GM12878 (cell line): ENCODE measurements at regions not wholly inside any gene's neighbourhood (a gene's known extent, or its start where the extent isn't known, plus 50 kb on each side); places are given as distances from the start of the nearest gene placed in this dataset.
A peak's percentile ranks its signal among the peaks of the same experiment; 100 is the strongest.

Experiments used
- ATAC-seq: fragments of 200-7000 bp; cut with Tn5 transposase; 3 replicates; pipeline ENCODE4 v1.9.1; 2020; ENCODE audit warnings: mild to moderate bottlenecking, moderate library complexity
- BruUV-seq: library from RNA; stranded (reverse); fragments of 400-500 nt; replicated peaks from 2 replicates; lab custom pipeline; 2021; lab: Mats Ljungman, UMichigan
- CTCF ChIA-PET: fragments of 300-600 bp; sonication (Branson Sonifier 250); formaldehyde crosslinking; extraction: SDS; loops from one replicate; lab custom pipeline; 2021; ENCODE audit warnings: inconsistent platforms; lab: Yijun Ruan, JAX
- POLR2A ChIA-PET: fragments of 350-600 bp; formaldehyde crosslinking; extraction: SDS; loops from one replicate; lab custom pipeline; 2021; ENCODE audit warnings: inconsistent platforms; lab: Charles Lee
- RAD21 ChIA-PET: fragments of 300-600 bp; sonication (Branson Sonifier 250); formaldehyde crosslinking; loops from one replicate; lab custom pipeline; 2023; ENCODE audit warnings: antibody characterized with exemption; ENCODE audit not compliant: unreplicated experiment; lab: Charles Lee
- SMC1A ChIA-PET: fragments of 300-600 bp; sonication (Branson Sonifier 250); formaldehyde crosslinking; loops from one replicate; lab custom pipeline; 2023; ENCODE audit not compliant: unreplicated experiment, uncharacterized antibody; lab: Charles Lee
- DNase-seq: peaks from one replicate; pipeline ENCODE4 v3.0.0-alpha.2; 2011; ENCODE audit warnings: low read depth, low spot score
- FAIRE-seq: peaks from 3 replicates; lab custom pipeline; 2011; peaks lifted over from hg19 to GRCh38; lab: Jason Lieb, UNC
- H2AFZ ChIP-seq: 2 replicates; pipeline ENCODE4 v1.6.0; 2011; ENCODE audit warnings: low read depth, low read length, control low read depth; ENCODE audit not compliant: control insufficient read depth
- H3K27ac ChIP-seq: 2 replicates; pipeline ENCODE4 v1.5.1; 2011; ENCODE audit warnings: control low read depth; ENCODE audit not compliant: control insufficient read depth, insufficient read depth
- H3K27me3 ChIP-seq, 2 experiments: replicated peaks in 1 of 2; 2 replicates each; pipeline versions ENCODE4 v1.6.0 to v1.6.1; 2011; ENCODE audit warnings: low read length in 1 of 2; ENCODE audit not compliant: control insufficient read depth in 2 of 2, insufficient read depth in 2 of 2
- H3K36me3 ChIP-seq, 2 experiments: 2 replicates each; pipeline ENCODE4 v1.5.1; 2011; ENCODE audit warnings: low read length in 1 of 2; ENCODE audit not compliant: control insufficient read depth in 2 of 2, insufficient read depth in 2 of 2
- H3K4me1 ChIP-seq: 2 replicates; pipeline ENCODE4 v1.6.1; 2011; ENCODE audit warnings: mild to moderate bottlenecking, low read length, moderate library complexity, mixed read lengths; ENCODE audit not compliant: control insufficient read depth, insufficient read depth
- H3K4me2 ChIP-seq: 2 replicates; pipeline ENCODE4 v1.6.0; 2011; ENCODE audit warnings: control low read depth; ENCODE audit not compliant: control insufficient read depth, insufficient read depth
- H3K4me3 ChIP-seq: fragments of 200-600 bp; sonication (generic); 2 replicates; pipeline ENCODE4 v1.5.1; 2016
- H3K79me2 ChIP-seq: 2 replicates; pipeline ENCODE4 v1.6.0; 2011; ENCODE audit warnings: low read length; ENCODE audit not compliant: control insufficient read depth, insufficient read depth
- H3K9ac ChIP-seq: 2 replicates; pipeline ENCODE4 v1.8.0; 2011; ENCODE audit warnings: low read length, control low read depth, mixed read lengths; ENCODE audit not compliant: control insufficient read depth, insufficient read depth
- H3K9me3 ChIP-seq: replicated peaks from 3 replicates; pipeline ENCODE4 v1.5.1; 2011; ENCODE audit warnings: mild to moderate bottlenecking, low read length; ENCODE audit not compliant: control insufficient read depth, insufficient read depth
- H4K20me1 ChIP-seq: 2 replicates; pipeline ENCODE4 v1.6.0; 2011; ENCODE audit not compliant: control insufficient read depth, insufficient read depth
- ATF7 ChIP-seq: fragments of 450-650 bp; IDR thresholded peaks from 2 replicates; pipeline ENCODE4 v1.6.1; 2016; ENCODE audit warnings: low read depth, mild to moderate bottlenecking
- CBFB ChIP-seq: IDR thresholded peaks from 2 replicates; pipeline ENCODE4 v1.6.1; 2016; ENCODE audit warnings: antibody characterized with exemption, low read depth
- CBX5 ChIP-seq: sonication (generic); IDR thresholded peaks from 2 replicates; pipeline ENCODE4 v1.6.1; 2016; ENCODE audit warnings: low read depth, moderate library complexity, mild to moderate bottlenecking, inconsistent platforms
- EED ChIP-seq: sonication (generic); IDR thresholded peaks from 2 replicates; pipeline ENCODE4 v1.6.1; 2016; ENCODE audit warnings: antibody characterized with exemption, low read depth
- EGR1 ChIP-seq, 2 experiments: IDR thresholded peaks; 1 replicate in 1 of 2; 2 replicates in 1 of 2; pipeline ENCODE4 v1.6.1; 2011 to 2012; ENCODE audit warnings: low read depth in 2 of 2, low read length in 2 of 2, borderline replicate concordance in 1 of 2, mild to moderate bottlenecking in 1 of 2, moderate library complexity in 1 of 2
- EP300 ChIP-seq, 2 experiments: fragments of 150-350 bp in 1 of 2; IDR thresholded peaks; 2 replicates each; pipeline ENCODE4 v1.6.1; 2011 to 2012; ENCODE audit warnings: low read depth in 2 of 2, low read length in 2 of 2, borderline replicate concordance in 1 of 2, improper control_type of control experiment in 1 of 2, inconsistent platforms in 1 of 2; ENCODE audit not compliant: control insufficient read depth in 1 of 2
- ETV6 ChIP-seq, 2 experiments: fragments of 450-650 bp in 1 of 2; IDR thresholded peaks in 1 of 2; conservative IDR thresholded peaks in 1 of 2; 2 replicates each; pipeline ENCODE4 v1.6.1; 2014; ENCODE audit warnings: antibody characterized with exemption in 1 of 2, borderline replicate concordance in 1 of 2, low read depth in 1 of 2, mild to moderate bottlenecking in 1 of 2, moderate library complexity in 1 of 2
- FOXM1 ChIP-seq: IDR thresholded peaks from 2 replicates; pipeline ENCODE4 v1.6.1; 2012; ENCODE audit warnings: low read depth, mild to moderate bottlenecking, inconsistent platforms, low read length, moderate library complexity
- IKZF1 ChIP-seq: fragments of 450-650 bp; conservative IDR thresholded peaks from 2 replicates; pipeline ENCODE4 v1.6.1; 2017; ENCODE audit warnings: antibody characterized with exemption, mild to moderate bottlenecking
- MYC ChIP-seq: IDR thresholded peaks from 2 replicates; pipeline ENCODE4 v1.6.1; 2011; ENCODE audit warnings: mild to moderate bottlenecking, low read length, moderate library complexity, inconsistent platforms; ENCODE audit not compliant: insufficient read depth, insufficient replicate concordance, insufficient read length, severe bottlenecking
- NBN ChIP-seq: fragments of 450-650 bp; IDR thresholded peaks from 2 replicates; pipeline ENCODE4 v1.6.1; 2016
- NFIC ChIP-seq: IDR thresholded peaks from 2 replicates; pipeline ENCODE4 v1.6.1; 2012; ENCODE audit warnings: low read depth, mild to moderate bottlenecking, inconsistent platforms, low read length, moderate library complexity
- NFYB ChIP-seq: IDR thresholded peaks from 2 replicates; pipeline ENCODE4 v1.6.1; 2011; ENCODE audit warnings: low read depth, mild to moderate bottlenecking, low read length, improper control_type of control experiment, moderate library complexity; ENCODE audit not compliant: insufficient read depth
- NR2F1 ChIP-seq: fragments of 450-650 bp; conservative IDR thresholded peaks from 2 replicates; pipeline ENCODE4 v1.6.1; 2017; ENCODE audit warnings: mild to moderate bottlenecking
- RUNX3 ChIP-seq: IDR thresholded peaks from 2 replicates; pipeline ENCODE4 v1.6.1; 2012; ENCODE audit warnings: low read length, inconsistent platforms
- SIX5 ChIP-seq: IDR thresholded peaks from 2 replicates; pipeline ENCODE4 v1.6.1; 2011; ENCODE audit warnings: mild to moderate bottlenecking, low read depth, low read length, moderate library complexity; ENCODE audit not compliant: severe bottlenecking
- SMAD1 ChIP-seq: fragments of 450-650 bp; IDR thresholded peaks from 2 replicates; pipeline ENCODE4 v1.6.1; 2018; ENCODE audit warnings: mild to moderate bottlenecking, low read depth; ENCODE audit not compliant: partially characterized antibody
- SUZ12 ChIP-seq: fragments of 200-600 bp; sonication (generic); IDR thresholded peaks from one replicate; pipeline ENCODE4 v1.6.1; 2018; ENCODE audit warnings: antibody characterized with exemption, mild to moderate bottlenecking; ENCODE audit not compliant: unreplicated experiment
- TARDBP ChIP-seq: IDR thresholded peaks from 2 replicates; pipeline ENCODE4 v1.6.1; 2016; ENCODE audit warnings: borderline replicate concordance
- TBL1XR1 ChIP-seq: IDR thresholded peaks from 2 replicates; pipeline ENCODE4 v1.6.1; 2012; ENCODE audit warnings: low read depth, low read length, improper control_type of control experiment
- YBX1 ChIP-seq: fragments of 450-650 bp; IDR thresholded peaks from 2 replicates; pipeline ENCODE4 v1.6.1; 2016; ENCODE audit warnings: antibody characterized with exemption
- WGBS: methylation state at CpG from one replicate; pipeline ENCODE4 v1.1.6; 2016; ENCODE audit warnings: low lambda C conversion rate; ENCODE audit not compliant: insufficient replicate concordance, insufficient coverage; ENCODE audit errors: missing lambda C conversion rate; 5-methylcytosine and 5-hydroxymethylcytosine counted together
- in situ Hi-C: fragments of 300-500 bp; cut with MboI; formaldehyde crosslinking; loops from 9 replicates; pipeline ENCODE4 v1.14.3; 2018; ENCODE audit warnings: mixed read lengths
- intact Hi-C: fragments of 100-400 bp; cut with micrococcal nuclease; formaldehyde crosslinking; loops from one replicate; pipeline ENCODE4 v1.14.2; 2022; ENCODE audit not compliant: unreplicated experiment
- TF ChIP-seq, protein P1 (sequence below): fragments of 450-650 bp; IDR thresholded peaks from 2 replicates; pipeline ENCODE4 v1.6.1; 2016; ENCODE audit warnings: mild to moderate bottlenecking
- TF ChIP-seq, protein P2 (sequence below): IDR thresholded peaks from 2 replicates; pipeline ENCODE4 v1.6.1; 2011; ENCODE audit warnings: borderline replicate concordance, low read depth, mild to moderate bottlenecking, moderate library complexity, low read length; ENCODE audit not compliant: insufficient read depth, poor library complexity, severe bottlenecking

DNA sequence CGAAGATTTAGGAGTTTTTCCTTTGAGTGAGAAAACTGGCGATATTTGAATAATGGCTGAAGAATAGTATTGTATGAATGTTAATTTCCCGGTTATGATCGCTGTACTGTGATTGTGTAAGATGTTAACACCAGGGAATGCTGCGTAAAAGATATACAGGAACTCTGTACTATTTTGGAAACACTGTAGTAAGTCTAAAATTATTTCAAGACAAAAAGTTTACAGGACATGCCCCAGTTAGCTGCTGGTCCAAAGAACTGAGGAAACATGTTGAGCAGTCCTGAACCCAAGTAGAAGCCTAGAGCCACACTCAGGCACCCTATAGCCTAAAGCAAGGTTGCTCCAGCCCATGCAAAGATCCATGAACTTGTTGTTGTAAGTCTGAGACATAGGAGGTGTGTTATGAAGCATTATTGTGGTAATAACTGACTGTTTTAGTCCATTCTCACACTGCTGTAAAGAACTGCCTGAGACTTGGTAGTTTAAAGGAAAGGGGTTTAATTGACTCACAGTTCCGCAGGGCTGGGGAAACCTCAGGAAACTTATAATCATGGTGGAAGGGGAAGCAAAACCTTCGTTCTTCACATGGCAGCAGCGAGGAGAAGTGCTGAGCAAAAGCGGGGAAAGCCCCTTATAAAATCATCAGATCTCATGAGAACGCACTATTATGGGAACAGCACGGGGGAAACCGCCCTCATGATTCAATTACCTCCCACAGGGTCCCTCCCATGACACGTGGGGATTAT, 99.8 kb upstream of the RESF1 start:
- Histone ChIP-seq H3K27me3 (no peaks in the 10 kb centered on the region), H3K9me3 (peaks cover 10% of the 10 kb centered on the region; the same call in 2 of the 3 replicates), H3K79me2 (no peaks in the 10 kb centered on the region), H3K4me3 (no peak overlapping the region; the same call in 1 of the 2 replicates), H3K4me2 (no peak overlapping the region), H3K4me1 (peaks cover 6% of the 10 kb centered on the region; the same call in 1 of the 2 replicates), H4K20me1 (no peaks in the 10 kb centered on the region), H3K36me3 (no peaks in the 10 kb centered on the region), H3K9ac (no peak overlapping the region), H2AFZ (peak overlapping the region; percentile 82), H3K27ac (peak overlapping the region; percentile 74)
- POLR2A ChIA-PET, result interaction anchor here (0.6 kb wide), 1 partner anchor 97 kb away, joined by 5 read pairs; no protein-coding TSS in a partner anchor
- RAD21 ChIA-PET, result no interaction called here
- intact Hi-C loops (loop anchor here (2.0 kb wide), 1 partner anchor 49 kb away; no protein-coding TSS in a partner anchor), in situ Hi-C loops (no loop called here)
- FAIRE-seq (peak; percentile 84), DNase-seq (peak; percentile 63), ATAC-seq (peak; percentile 90)
- CTCF ChIA-PET, result no interaction called here
- SMC1A ChIA-PET, result no interaction called here
- BruUV-seq, result no TSS peak
- WGBS, result 9% methylated on average over 13 of the region's 13 CpGs
- TF ChIP-seq NBN (no peak), MYC (no peak), CBFB (0 out of 2 replicates have a peak, but pooled peaks have one; percentile 23), ETV6 (conservative IDR thresholded peaks at IDR 0.05 in 1 of 2, IDR thresholded peaks at IDR 0.05 in 1 of 2; ENCODE audit: borderline replicate concordance in 1 of 2, low read depth in 1 of 2) (peak in 1 of 2 experiments; percentile 83; a peak in 1 of 4 replicates), SUZ12 (no peak), NFIC (0 out of 2 replicates have a peak, but pooled peaks have one; percentile 33), CBX5 (peak; percentile 91), NFYB (no peak), ATF7 (peak; percentile 27; the same call in 1 of the 2 replicates), TBL1XR1 (no peak), EP300 (IDR thresholded peaks at IDR 0.05; ENCODE audit: borderline replicate concordance in 1 of 2, control insufficient read depth in 1 of 2, low read depth in 2 of 2, low read length in 2 of 2) (no peak), YBX1 (no peak), TARDBP (no peak), SMAD1 (no peak), EED (peak; percentile 84), SIX5 (no peak), FOXM1 (peak; percentile 47; the same call in 1 of the 2 replicates), EGR1 (IDR thresholded peaks at IDR 0.05; ENCODE audit: borderline replicate concordance in 1 of 2, low read depth in 2 of 2, low read length in 2 of 2) (no peak), RUNX3 (peak; percentile 68), IKZF1 (peak; percentile 55), NR2F1 (no peak)
- TF ChIP-seq, protein P1, sequence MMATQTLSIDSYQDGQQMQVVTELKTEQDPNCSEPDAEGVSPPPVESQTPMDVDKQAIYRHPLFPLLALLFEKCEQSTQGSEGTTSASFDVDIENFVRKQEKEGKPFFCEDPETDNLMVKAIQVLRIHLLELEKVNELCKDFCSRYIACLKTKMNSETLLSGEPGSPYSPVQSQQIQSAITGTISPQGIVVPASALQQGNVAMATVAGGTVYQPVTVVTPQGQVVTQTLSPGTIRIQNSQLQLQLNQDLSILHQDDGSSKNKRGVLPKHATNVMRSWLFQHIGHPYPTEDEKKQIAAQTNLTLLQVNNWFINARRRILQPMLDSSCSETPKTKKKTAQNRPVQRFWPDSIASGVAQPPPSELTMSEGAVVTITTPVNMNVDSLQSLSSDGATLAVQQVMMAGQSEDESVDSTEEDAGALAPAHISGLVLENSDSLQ, result no peak; the same call in 1 of the 2 replicates
- TF ChIP-seq, protein P2, sequence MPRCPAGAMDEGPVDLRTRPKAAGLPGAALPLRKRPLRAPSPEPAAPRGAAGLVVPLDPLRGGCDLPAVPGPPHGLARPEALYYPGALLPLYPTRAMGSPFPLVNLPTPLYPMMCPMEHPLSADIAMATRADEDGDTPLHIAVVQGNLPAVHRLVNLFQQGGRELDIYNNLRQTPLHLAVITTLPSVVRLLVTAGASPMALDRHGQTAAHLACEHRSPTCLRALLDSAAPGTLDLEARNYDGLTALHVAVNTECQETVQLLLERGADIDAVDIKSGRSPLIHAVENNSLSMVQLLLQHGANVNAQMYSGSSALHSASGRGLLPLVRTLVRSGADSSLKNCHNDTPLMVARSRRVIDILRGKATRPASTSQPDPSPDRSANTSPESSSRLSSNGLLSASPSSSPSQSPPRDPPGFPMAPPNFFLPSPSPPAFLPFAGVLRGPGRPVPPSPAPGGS, result peak; percentile 74
